ENCODE measurements at regions not wholly inside any gene's neighbourhood (a gene's known extent, or its start where the extent isn't known, plus 50 kb on each side); places are given as distances from the start of the nearest gene placed in this dataset.
"Not testable (repeated sequence)": the region's sequence is repeated elsewhere in the genome, so short reads cannot be mapped to it uniquely, and the experiment has no call there.

GRCh38 chr6:21872749-21873148 is 279.2 kb downstream of the SOX4 start:
- ATAC-seq (ENCODE audit: low read depth in 2 of 2), result no peak
- Mint-ChIP-seq H3K9me3 (peaks cover 0 to 5% (median 0%) of the 10 kb centered on the region in 7 donors), H3K27ac (no peak overlapping the region), H3K4me3 (no peak overlapping the region), H3K36me3 (no peaks in the 10 kb centered on the region), H3K27me3 (no peaks in the 10 kb centered on the region), H3K4me1 (no peaks in the 10 kb centered on the region)
- DNase-seq, result no peak

GRCh38 chr6:21873562-21873961 is 280.0 kb downstream of the SOX4 start:
- ATAC-seq (ENCODE audit: low read depth in 2 of 2) (no peak), DNase-seq (no peak)
- Mint-ChIP-seq H3K4me3 (no peak overlapping the region), H3K9me3 (peaks cover 0 to 5% (median 0%) of the 10 kb centered on the region in 7 donors), H3K4me1 (no peaks in the 10 kb centered on the region), H3K36me3 (no peaks in the 10 kb centered on the region), H3K27me3 (no peaks in the 10 kb centered on the region), H3K27ac (no peak overlapping the region)

- ATAC-seq (ENCODE audit: low read depth in 2 of 2) (no peak), DNase-seq (no peak)
- Mint-ChIP-seq H3K27me3 (no peaks in the 10 kb centered on the region), H3K9me3 (peaks cover 0 to 5% (median 0%) of the 10 kb centered on the region in 7 donors), H3K4me3 (no peak overlapping the region), H3K4me1 (no peaks in the 10 kb centered on the region), H3K36me3 (no peaks in the 10 kb centered on the region), H3K27ac (no peak overlapping the region)
These were observed 280.8 kb downstream of the SOX4 start for GRCh38 chr6:21874372-21874771.

DNA sequence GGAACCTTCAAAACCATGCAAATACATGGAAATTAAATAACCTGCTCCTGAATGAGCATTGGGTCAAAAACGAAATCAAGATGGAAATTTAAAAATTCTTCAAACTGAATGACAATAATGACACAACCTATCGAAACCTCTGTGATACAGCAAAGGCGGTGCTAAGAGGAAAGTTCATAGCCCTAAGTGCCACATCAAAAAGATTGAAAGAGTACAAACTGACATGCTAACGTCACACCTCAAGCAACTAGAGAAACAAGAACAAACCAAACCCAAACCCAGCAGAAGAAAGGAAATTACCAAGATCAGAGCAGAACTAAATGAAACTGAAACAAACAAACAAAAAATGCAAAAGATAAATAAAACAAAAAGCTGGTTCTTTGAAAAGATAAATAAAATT is 283.5 kb downstream of the SOX4 start:
- H3K27me3 Mint-ChIP-seq; H3K4me1 Mint-ChIP-seq; ATAC-seq (ENCODE audit: low read depth in 2 of 2); DNase-seq; H3K36me3 Mint-ChIP-seq; H3K27ac Mint-ChIP-seq; H3K4me3 Mint-ChIP-seq: not testable (repeated sequence)
- peaks cover 0 to 12% (median 0%) of the 10 kb centered on the region in 7 donors for H3K9me3 Mint-ChIP-seq

DNA sequence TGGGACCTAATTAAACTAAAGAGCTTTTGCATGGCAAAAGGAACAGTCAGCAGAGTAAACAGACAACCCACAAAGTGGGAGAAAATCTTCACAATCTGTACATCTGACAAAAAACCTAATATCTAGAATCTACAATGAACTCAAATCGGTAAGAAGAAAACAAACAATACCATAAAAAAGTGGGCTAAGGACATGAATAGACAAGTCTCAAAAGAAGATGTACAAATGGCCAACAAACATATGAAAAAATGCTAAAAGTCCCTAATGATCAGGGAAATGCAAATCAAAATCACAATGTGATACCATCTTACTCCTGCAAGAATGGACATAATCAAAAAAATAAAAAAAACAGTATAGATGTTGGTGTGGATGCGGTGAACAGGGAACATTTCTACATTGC is 286.7 kb downstream of the SOX4 start:
- H3K9me3 Mint-ChIP-seq, result peaks cover 0 to 12% (median 0%) of the 10 kb centered on the region in 7 donors
- not testable (repeated sequence) for H3K4me1 Mint-ChIP-seq; H3K27me3 Mint-ChIP-seq; DNase-seq; ATAC-seq (ENCODE audit: low read depth in 2 of 2); H3K4me3 Mint-ChIP-seq; H3K27ac Mint-ChIP-seq; H3K36me3 Mint-ChIP-seq

DNA sequence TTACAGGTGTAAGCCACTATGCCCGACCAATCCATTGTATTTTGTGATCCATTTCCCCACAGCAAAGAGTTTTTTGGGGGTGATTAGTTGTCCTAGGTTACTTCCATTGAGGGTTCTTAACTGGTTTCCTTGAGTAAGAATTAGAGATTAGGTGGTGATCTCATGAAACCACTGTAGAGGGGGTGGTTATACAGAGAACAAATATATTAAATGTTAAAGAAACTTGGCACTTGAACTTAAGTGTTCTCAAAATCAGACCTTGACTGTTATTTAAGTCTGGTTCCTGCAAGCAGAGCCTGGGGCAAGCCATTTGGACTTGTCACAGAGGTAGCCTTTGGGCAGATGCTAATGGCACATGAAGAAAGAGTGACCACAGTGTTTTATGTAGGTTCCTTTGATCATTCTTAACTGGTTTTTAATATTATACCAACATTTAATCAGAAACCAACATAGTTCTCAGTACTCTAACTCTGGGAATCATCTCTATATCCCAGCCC is 288.5 kb downstream of the SOX4 start:
- peaks cover 0 to 12% (median 0%) of the 10 kb centered on the region in 7 donors for H3K9me3 Mint-ChIP-seq
- H3K4me3 Mint-ChIP-seq, result no peak overlapping the region
- no peak overlapping the region for H3K27ac Mint-ChIP-seq
- DNase-seq (no peak), ATAC-seq (ENCODE audit: low read depth in 2 of 2) (no peak)
- no peaks in the 10 kb centered on the region for H3K4me1 Mint-ChIP-seq
- no peaks in the 10 kb centered on the region for H3K27me3 Mint-ChIP-seq
- no peaks in the 10 kb centered on the region for H3K36me3 Mint-ChIP-seq

DNA sequence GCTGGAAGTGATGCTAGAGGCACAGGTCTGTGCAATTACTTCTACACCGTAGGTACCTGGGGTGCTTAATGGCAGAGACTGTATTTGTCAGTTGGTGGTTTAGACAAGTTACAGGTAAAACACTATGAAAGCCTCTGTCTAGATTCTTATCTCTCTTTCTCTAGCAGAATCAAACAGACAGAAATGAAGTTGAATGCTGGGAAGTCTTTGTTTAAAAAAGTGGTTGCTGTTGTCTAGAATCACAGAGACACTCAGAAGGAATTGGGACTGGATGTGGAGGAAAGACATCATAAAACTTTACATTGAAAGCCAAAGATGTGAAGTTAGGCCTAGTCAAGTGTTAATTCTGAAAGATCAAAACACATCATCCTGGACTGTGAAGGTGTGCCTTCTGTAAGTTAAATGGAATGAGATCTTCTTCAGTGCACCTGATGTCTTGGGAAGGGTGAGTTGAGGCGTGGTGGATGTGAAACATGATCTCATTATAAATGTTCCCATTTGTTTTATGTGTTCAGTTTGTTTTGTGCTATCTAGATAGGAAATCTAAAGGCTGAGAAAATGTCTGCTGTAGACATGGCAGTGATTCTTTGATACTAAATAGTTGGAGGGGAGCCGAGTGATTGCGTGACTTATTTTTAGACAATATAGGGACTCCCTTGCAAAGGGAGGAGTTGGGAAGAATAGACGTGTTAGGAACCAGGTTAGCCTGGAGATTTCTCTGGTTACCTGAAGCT is 290.2 kb downstream of the SOX4 start:
- H3K4me3 Mint-ChIP-seq, result no peak overlapping the region
- H3K4me1 Mint-ChIP-seq, result no peaks in the 10 kb centered on the region
- DNase-seq, result no peak

DNA sequence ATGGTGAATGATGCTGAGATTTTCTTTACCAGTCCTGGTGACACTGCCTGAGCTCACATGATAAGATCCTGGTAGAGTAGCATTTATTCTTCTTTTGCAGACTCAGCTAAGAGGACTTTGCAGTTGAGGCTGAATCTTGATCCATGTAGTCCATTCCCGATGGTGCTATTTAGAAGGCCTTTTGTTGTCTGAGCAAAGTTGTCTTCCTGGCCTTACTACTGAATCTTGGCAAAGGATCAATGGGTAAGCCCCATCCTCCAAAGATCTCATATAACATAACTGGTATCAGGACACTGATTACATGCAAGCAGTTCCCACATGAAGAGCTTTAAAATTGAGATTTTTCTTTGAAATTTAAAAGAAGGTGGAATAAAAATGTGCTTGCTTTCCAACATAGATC is 291.6 kb downstream of the SOX4 start:
- Mint-ChIP-seq H3K36me3 (no peaks in the 10 kb centered on the region), H3K27ac (no peak overlapping the region), H3K27me3 (no peaks in the 10 kb centered on the region), H3K4me1 (no peaks in the 10 kb centered on the region), H3K4me3 (no peak overlapping the region), H3K9me3 (peaks cover 0 to 8% (median 0%) of the 10 kb centered on the region in 7 donors)
- ATAC-seq (ENCODE audit: low read depth in 2 of 2), result no peak
- no peak for DNase-seq

More for the DNA sequence above, 290.2 kb downstream of the SOX4 start:
- Mint-ChIP-seq H3K27ac (no peak overlapping the region), H3K9me3 (peaks cover 0 to 12% (median 0%) of the 10 kb centered on the region in 7 donors), H3K36me3 (no peaks in the 10 kb centered on the region), H3K27me3 (no peaks in the 10 kb centered on the region)
- no peak for ATAC-seq (ENCODE audit: low read depth in 2 of 2)

DNA sequence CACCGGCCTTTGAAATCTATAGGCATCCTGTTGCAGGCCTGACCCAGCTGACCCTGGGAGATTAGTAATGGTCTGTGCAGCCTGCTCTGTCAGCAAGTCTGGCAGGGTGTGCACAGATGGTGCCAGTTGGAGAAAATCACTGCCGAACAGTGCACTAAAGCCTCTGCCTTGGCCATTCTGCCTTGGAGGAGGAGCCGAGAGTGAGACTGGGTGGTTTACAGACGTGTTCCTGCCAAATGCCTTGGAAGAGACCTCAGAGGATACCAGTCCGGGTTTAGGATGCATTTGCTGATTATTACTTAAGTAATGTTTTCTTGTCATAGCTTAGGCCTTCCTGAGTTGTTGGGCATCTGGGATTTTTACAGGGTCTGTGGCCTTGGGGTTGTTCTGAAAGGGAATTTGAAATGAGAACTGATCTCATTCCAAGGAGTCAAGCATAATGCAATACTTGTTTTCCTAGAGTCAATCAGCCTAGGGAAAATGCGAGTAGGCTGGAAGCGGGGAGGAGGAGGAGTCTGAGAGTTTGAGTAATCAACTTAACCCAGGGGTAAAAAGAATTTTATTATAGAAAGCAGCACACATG is 292.1 kb downstream of the SOX4 start:
- no peak overlapping the region for H3K27ac Mint-ChIP-seq
- no peaks in the 10 kb centered on the region for H3K27me3 Mint-ChIP-seq
- no peak for ATAC-seq (ENCODE audit: low read depth in 2 of 2)
- H3K4me3 Mint-ChIP-seq, result no peak overlapping the region
- no peaks in the 10 kb centered on the region for H3K4me1 Mint-ChIP-seq
- DNase-seq, result no peak
- H3K36me3 Mint-ChIP-seq, result no peaks in the 10 kb centered on the region
- H3K9me3 Mint-ChIP-seq, result peaks cover 0 to 3% (median 0%) of the 10 kb centered on the region in 7 donors

- no peak for DNase-seq
- no peak for ATAC-seq (ENCODE audit: low read depth in 2 of 2)
- Mint-ChIP-seq H3K4me1 (no peaks in the 10 kb centered on the region), H3K27ac (no peak overlapping the region), H3K9me3 (no peaks in the 10 kb centered on the region), H3K36me3 (no peaks in the 10 kb centered on the region), H3K4me3 (no peak overlapping the region), H3K27me3 (no peaks in the 10 kb centered on the region)
These were observed 293.1 kb downstream of the SOX4 start for GRCh38 chr6:21886542-21887151.

GRCh38 chr6:21887231-21888185 is 294.0 kb downstream of the SOX4 start:
- H3K36me3 Mint-ChIP-seq, result no peaks in the 10 kb centered on the region
- no peak overlapping the region for H3K27ac Mint-ChIP-seq
- no peak for DNase-seq
- ATAC-seq (ENCODE audit: low read depth in 2 of 2), result no peak
- no peaks in the 10 kb centered on the region for H3K4me1 Mint-ChIP-seq
- no peaks in the 10 kb centered on the region for H3K9me3 Mint-ChIP-seq
- no peaks in the 10 kb centered on the region for H3K27me3 Mint-ChIP-seq
- H3K4me3 Mint-ChIP-seq, result no peak overlapping the region

DNA sequence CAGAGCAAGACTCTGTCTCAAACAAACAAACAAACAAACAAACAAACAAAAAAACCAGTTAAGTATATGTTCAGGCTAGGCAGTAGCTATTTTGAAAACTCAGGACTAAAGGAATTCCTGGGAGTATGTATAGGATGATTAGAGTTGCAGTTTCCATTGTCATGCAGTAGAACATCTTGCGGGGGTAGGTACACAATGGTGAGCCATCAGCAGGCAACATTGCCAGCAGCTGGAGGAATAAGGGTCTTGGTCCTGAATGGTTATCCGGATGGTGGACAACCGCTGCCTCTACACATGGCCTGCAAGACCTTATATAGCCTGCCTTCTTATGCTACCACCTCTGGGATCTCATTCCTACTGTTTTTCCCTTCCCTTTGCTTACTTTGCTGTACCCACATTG is 297.5 kb downstream of the SOX4 start:
- H3K27ac Mint-ChIP-seq, result no peak overlapping the region
- no peak overlapping the region for H3K4me3 Mint-ChIP-seq
- DNase-seq (no peak), ATAC-seq (ENCODE audit: low read depth in 2 of 2) (no peak)
- H3K9me3 Mint-ChIP-seq, result peaks cover 0 to 4% (median 0%) of the 10 kb centered on the region in 7 donors
- H3K27me3 Mint-ChIP-seq, result no peaks in the 10 kb centered on the region
- no peaks in the 10 kb centered on the region for H3K4me1 Mint-ChIP-seq
- H3K36me3 Mint-ChIP-seq, result no peaks in the 10 kb centered on the region

DNA sequence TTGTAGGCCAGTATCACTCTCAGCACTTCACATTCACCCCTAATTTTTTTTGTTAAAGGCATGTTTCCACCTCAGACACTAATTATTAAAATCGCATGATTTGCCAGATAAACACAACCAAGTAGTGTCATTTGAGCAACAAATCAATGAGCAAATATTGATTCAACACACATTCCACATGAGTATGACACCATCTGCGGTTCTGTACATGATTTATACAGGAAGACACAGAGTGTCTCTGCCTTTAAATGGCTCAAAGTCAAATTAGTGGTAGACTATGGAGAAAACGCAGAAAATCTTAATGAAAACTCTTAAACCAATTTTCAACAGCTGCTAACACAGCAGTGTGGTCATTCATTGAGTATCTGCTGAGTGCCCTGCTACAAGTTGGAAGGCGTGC is 300.2 kb downstream of the SOX4 start:
- no peak for DNase-seq
- ATAC-seq (ENCODE audit: low read depth in 2 of 2), result no peak
- no peaks in the 10 kb centered on the region for H3K4me1 Mint-ChIP-seq
- no peak overlapping the region for H3K27ac Mint-ChIP-seq
- no peaks in the 10 kb centered on the region for H3K36me3 Mint-ChIP-seq
- no peak overlapping the region for H3K4me3 Mint-ChIP-seq
- H3K9me3 Mint-ChIP-seq, result peaks cover 0 to 4% (median 0%) of the 10 kb centered on the region in 7 donors
- H3K27me3 Mint-ChIP-seq, result no peaks in the 10 kb centered on the region
